Mammary epithelial cell (primary cell): ENCODE measurements at regions not wholly inside any gene's neighbourhood (a gene's known extent, or its start where the extent isn't known, plus 50 kb on each side); places are given as distances from the start of the nearest gene placed in this dataset.

ENCODE experiments used
- EZH2 ChIP-seq: IDR thresholded peaks from 2 replicates; pipeline ENCODE4 v1.6.1; 2012; ENCODE audit warnings: low read length, inconsistent platforms, borderline replicate concordance
- TF ChIP-seq, protein P1 (sequence below), 2 donors: IDR thresholded peaks in 1 of 2; conservative IDR thresholded peaks in 1 of 2; 2 replicates each; pipeline ENCODE4 v1.5.1; 2011 to 2012; ENCODE audit warnings: inconsistent platforms in 2 of 2, low read length in 2 of 2, mild to moderate bottlenecking in 2 of 2, control low read depth in 1 of 2, low read depth in 1 of 2; ENCODE audit not compliant: insufficient read depth in 1 of 2; ENCODE audit errors: extremely low read depth in 1 of 2

DNA sequence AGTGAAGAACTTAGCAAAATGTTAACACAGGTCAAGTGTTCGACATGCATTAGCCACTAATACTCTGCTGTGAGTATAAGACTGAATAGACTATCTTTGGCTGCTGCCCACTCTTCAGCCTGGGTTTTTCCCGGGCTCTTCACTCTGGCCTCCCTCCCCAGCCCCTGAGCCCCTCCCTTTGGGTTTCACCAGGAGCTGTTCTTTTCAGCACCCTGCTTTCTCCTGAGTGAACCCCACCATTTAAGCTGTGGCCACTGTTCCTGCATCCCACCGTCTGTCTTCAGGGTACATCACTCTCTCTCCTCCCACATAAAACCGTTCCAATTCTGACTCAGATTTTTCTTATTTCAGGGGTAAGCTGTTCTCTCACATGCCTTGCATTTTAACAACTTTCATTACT lies 92.0 kb upstream of the ASIC2 start:
- TF ChIP-seq, protein P1, sequence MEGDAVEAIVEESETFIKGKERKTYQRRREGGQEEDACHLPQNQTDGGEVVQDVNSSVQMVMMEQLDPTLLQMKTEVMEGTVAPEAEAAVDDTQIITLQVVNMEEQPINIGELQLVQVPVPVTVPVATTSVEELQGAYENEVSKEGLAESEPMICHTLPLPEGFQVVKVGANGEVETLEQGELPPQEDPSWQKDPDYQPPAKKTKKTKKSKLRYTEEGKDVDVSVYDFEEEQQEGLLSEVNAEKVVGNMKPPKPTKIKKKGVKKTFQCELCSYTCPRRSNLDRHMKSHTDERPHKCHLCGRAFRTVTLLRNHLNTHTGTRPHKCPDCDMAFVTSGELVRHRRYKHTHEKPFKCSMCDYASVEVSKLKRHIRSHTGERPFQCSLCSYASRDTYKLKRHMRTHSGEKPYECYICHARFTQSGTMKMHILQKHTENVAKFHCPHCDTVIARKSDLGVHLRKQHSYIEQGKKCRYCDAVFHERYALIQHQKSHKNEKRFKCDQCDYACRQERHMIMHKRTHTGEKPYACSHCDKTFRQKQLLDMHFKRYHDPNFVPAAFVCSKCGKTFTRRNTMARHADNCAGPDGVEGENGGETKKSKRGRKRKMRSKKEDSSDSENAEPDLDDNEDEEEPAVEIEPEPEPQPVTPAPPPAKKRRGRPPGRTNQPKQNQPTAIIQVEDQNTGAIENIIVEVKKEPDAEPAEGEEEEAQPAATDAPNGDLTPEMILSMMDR (conservative IDR thresholded peaks at IDR 0.05 in 1 of 2, IDR thresholded peaks at IDR 0.05 in 1 of 2; ENCODE audit: extremely low read depth in 1 of 2, insufficient read depth in 1 of 2, low read depth in 1 of 2, low read length in 2 of 2): no peak
- no peak for TF ChIP-seq EZH2
